ENCODE measurements at regions not wholly inside any gene's neighbourhood (a gene's known extent, or its start where the extent isn't known, plus 50 kb on each side); places are given as distances from the start of the nearest gene placed in this dataset.

DNA sequence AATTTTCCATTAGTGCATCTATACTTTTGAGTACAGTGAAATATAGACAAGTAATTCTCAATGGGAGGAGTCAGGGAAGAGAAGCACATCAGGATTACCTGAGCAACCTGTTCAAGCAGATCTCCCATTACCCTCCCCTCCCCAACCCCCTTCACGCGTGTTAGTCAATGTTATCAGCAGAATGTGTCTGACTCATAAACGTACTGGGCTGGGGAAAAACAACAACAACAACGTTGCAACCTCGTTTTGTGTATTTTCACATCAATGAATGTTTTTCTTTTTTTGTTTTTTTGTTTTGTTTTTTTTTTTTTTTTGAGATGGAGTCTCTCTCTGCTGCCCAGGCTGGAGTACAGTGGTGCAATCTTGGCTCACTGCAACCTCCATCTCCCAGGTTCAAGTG is 287.0 kb upstream of the STXBP5 start:
- Histone ChIP-seq H3K4me3 (replicated peaks in 1 of 4; ENCODE audit: control extremely low read depth in 1 of 4, insufficient read depth in 1 of 4, low read depth in 3 of 4, low read length in 4 of 4) (no peak overlapping the region), H3K9ac (ENCODE audit: insufficient read depth, low read length) (no peak overlapping the region), H3K27me3 (ENCODE audit: control insufficient read depth, insufficient read depth, low read length) (no peaks in the 10 kb centered on the region), H3K79me2 (ENCODE audit: control insufficient read depth, insufficient read depth, low read length) (peaks cover 2% of the 10 kb centered on the region), H2AFZ (ENCODE audit: low read length) (no peak overlapping the region), H3K36me3 (ENCODE audit: control insufficient read depth, insufficient read depth, low read length) (no peaks in the 10 kb centered on the region), H3K4me2 (ENCODE audit: extremely low read depth, insufficient read depth, low read length) (no peak overlapping the region), H3K27ac (ENCODE audit: insufficient read depth, low read length) (no peak overlapping the region), H4K20me1 (ENCODE audit: control insufficient read depth, extremely low read depth, insufficient read depth, low read length) (no peaks in the 10 kb centered on the region), H3K4me1 (ENCODE audit: control insufficient read depth, extremely low read depth, insufficient read depth, low read length) (peaks cover 18% of the 10 kb centered on the region), H3K9me3 (ENCODE audit: control insufficient read depth, insufficient read depth, low read depth, low read length) (no peaks in the 10 kb centered on the region)
- DNase-seq (ENCODE audit: low read depth in 2 of 2), result no peak
- TF ChIP-seq, protein P1, sequence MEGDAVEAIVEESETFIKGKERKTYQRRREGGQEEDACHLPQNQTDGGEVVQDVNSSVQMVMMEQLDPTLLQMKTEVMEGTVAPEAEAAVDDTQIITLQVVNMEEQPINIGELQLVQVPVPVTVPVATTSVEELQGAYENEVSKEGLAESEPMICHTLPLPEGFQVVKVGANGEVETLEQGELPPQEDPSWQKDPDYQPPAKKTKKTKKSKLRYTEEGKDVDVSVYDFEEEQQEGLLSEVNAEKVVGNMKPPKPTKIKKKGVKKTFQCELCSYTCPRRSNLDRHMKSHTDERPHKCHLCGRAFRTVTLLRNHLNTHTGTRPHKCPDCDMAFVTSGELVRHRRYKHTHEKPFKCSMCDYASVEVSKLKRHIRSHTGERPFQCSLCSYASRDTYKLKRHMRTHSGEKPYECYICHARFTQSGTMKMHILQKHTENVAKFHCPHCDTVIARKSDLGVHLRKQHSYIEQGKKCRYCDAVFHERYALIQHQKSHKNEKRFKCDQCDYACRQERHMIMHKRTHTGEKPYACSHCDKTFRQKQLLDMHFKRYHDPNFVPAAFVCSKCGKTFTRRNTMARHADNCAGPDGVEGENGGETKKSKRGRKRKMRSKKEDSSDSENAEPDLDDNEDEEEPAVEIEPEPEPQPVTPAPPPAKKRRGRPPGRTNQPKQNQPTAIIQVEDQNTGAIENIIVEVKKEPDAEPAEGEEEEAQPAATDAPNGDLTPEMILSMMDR (conservative IDR thresholded peaks at IDR 0.05 in 1 of 2, IDR thresholded peaks at IDR 0.05 in 1 of 2; ENCODE audit: low read depth in 1 of 2, low read length in 2 of 2), result no peak

DNA sequence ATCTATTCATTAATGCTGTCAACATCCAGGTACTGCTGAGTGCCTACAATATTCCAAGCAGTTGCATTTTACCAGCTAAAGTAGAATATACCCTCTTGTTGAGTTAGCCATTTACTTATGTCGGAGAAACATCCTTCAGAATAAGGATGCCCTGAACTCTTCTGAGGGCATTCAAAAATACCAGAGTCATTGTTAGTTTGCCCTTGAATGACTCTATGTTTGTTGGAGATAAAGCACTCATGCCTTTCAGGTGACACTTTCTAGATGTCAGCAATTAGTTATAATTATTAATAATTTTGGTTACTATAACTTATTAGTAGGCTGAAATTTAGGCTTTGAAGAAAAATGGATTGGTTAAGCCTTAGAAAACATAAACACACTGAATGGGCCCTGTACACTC is 286.2 kb upstream of the STXBP5 start:
- Histone ChIP-seq H3K4me3 (replicated peaks in 1 of 4; ENCODE audit: control extremely low read depth in 1 of 4, insufficient read depth in 1 of 4, low read depth in 3 of 4, low read length in 4 of 4) (no peak overlapping the region), H2AFZ (ENCODE audit: low read length) (no peak overlapping the region), H3K79me2 (ENCODE audit: control insufficient read depth, insufficient read depth, low read length) (no peaks in the 10 kb centered on the region), H3K4me2 (ENCODE audit: extremely low read depth, insufficient read depth, low read length) (no peak overlapping the region), H3K9me3 (ENCODE audit: control insufficient read depth, insufficient read depth, low read depth, low read length) (no peaks in the 10 kb centered on the region), H3K27me3 (ENCODE audit: control insufficient read depth, insufficient read depth, low read length) (no peaks in the 10 kb centered on the region), H4K20me1 (ENCODE audit: control insufficient read depth, extremely low read depth, insufficient read depth, low read length) (no peaks in the 10 kb centered on the region), H3K36me3 (ENCODE audit: control insufficient read depth, insufficient read depth, low read length) (no peaks in the 10 kb centered on the region), H3K4me1 (ENCODE audit: control insufficient read depth, extremely low read depth, insufficient read depth, low read length) (peaks cover 12% of the 10 kb centered on the region), H3K27ac (ENCODE audit: insufficient read depth, low read length) (no peak overlapping the region), H3K9ac (ENCODE audit: insufficient read depth, low read length) (no peak overlapping the region)
- no peak for TF ChIP-seq EZH2 (IDR thresholded peaks at IDR 0.05; ENCODE audit: low read length, missing control alignments)
- no peak for DNase-seq (ENCODE audit: low read depth in 2 of 2)

DNA sequence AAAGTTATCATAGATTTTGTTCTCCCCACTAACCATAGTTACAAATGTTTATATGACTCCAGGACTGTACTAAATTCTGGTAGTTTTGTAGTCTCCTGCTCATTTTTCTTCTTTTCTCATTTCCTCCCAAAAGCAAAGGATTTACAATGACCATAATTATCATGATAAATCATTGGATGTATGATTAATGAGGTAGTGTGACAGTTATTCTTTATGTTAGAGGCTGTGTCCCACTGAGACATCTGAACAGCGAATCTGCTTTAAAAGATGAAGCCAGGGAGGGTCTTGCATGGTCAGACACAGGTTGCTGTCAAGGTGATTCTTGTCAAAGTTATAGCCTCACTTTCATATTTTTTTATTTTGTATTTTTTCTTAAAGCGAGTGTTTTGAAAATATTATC is 285.2 kb upstream of the STXBP5 start:
- peaks cover 10% of the 10 kb centered on the region for H3K4me1 ChIP-seq (ENCODE audit: control insufficient read depth, extremely low read depth, insufficient read depth, low read length)
- no peak overlapping the region for H2AFZ ChIP-seq (ENCODE audit: low read length)
- H3K9ac ChIP-seq (ENCODE audit: insufficient read depth, low read length), result no peak overlapping the region
- no peak for DNase-seq (ENCODE audit: low read depth in 2 of 2)
- no peak overlapping the region for H3K4me2 ChIP-seq (ENCODE audit: extremely low read depth, insufficient read depth, low read length)
- H3K79me2 ChIP-seq (ENCODE audit: control insufficient read depth, insufficient read depth, low read length), result no peaks in the 10 kb centered on the region
- TF ChIP-seq EZH2 (IDR thresholded peaks at IDR 0.05; ENCODE audit: low read length, missing control alignments), result no peak
- TF ChIP-seq, protein P1 (conservative IDR thresholded peaks at IDR 0.05 in 1 of 2, IDR thresholded peaks at IDR 0.05 in 1 of 2; ENCODE audit: low read depth in 1 of 2, low read length in 2 of 2), result no peak
- no peaks in the 10 kb centered on the region for H3K9me3 ChIP-seq (ENCODE audit: control insufficient read depth, insufficient read depth, low read depth, low read length)
- no peak overlapping the region for H3K4me3 ChIP-seq (replicated peaks in 1 of 4; ENCODE audit: control extremely low read depth in 1 of 4, insufficient read depth in 1 of 4, low read depth in 3 of 4, low read length in 4 of 4)
- H3K36me3 ChIP-seq (ENCODE audit: control insufficient read depth, insufficient read depth, low read length), result no peaks in the 10 kb centered on the region
- no peaks in the 10 kb centered on the region for H3K27me3 ChIP-seq (ENCODE audit: control insufficient read depth, insufficient read depth, low read length)
- H3K27ac ChIP-seq (ENCODE audit: insufficient read depth, low read length), result no peak overlapping the region
- no peaks in the 10 kb centered on the region for H4K20me1 ChIP-seq (ENCODE audit: control insufficient read depth, extremely low read depth, insufficient read depth, low read length)
